DND-41 (cell line): ENCODE measurements at regions not wholly inside any gene's neighbourhood (a gene's known extent, or its start where the extent isn't known, plus 50 kb on each side); places are given as distances from the start of the nearest gene placed in this dataset.

Source experiments
- ATAC-seq: fragments of 200-7000 bp; cut with Tn5 transposase; 3 replicates; pipeline ENCODE4 v1.9.1; 2021; ENCODE audit warnings: low read depth; ENCODE audit not compliant: insufficient read depth
- DNase-seq: peaks from one replicate; pipeline ENCODE4 v3.0.0-alpha.2; 2020
- H2AFZ ChIP-seq: 2 replicates; pipeline ENCODE4 v1.6.0; 2012; ENCODE audit warnings: low read depth, low read length
- H3K27ac ChIP-seq: 2 replicates; pipeline ENCODE4 v1.5.1; 2012; ENCODE audit warnings: low read length, inconsistent platforms
- H3K27me3 ChIP-seq: fragments of 200-600 bp; sonication (generic); 2 replicates; pipeline ENCODE4 v1.6.0; 2012; ENCODE audit warnings: low read length, mild to moderate bottlenecking, inconsistent platforms; ENCODE audit not compliant: insufficient read depth, poor library complexity
- H3K36me3 ChIP-seq: 2 replicates; pipeline ENCODE4 v1.5.1; 2012; ENCODE audit warnings: low read length, inconsistent platforms; ENCODE audit not compliant: insufficient read depth
- H3K4me1 ChIP-seq: 2 replicates; pipeline ENCODE4 v1.5.1; 2012; ENCODE audit warnings: mild to moderate bottlenecking, low read length; ENCODE audit not compliant: insufficient read depth
- H3K4me2 ChIP-seq: 2 replicates; pipeline ENCODE4 v1.6.0; 2012; ENCODE audit warnings: mild to moderate bottlenecking, moderate library complexity, low read length, inconsistent platforms; ENCODE audit not compliant: insufficient read depth
- H3K4me3 ChIP-seq, 2 experiments: fragments of 200-600 bp in 1 of 2; shearing (Covaris generic) in 1 of 2; 2 replicates each; pipeline ENCODE4 v1.5.1; 2012 to 2016; ENCODE audit warnings: inconsistent platforms in 2 of 2, low read length in 2 of 2, mild to moderate bottlenecking in 2 of 2, low read depth in 1 of 2, moderate library complexity in 1 of 2
- H3K79me2 ChIP-seq: 2 replicates; pipeline ENCODE4 v1.6.0; 2012; ENCODE audit warnings: low read length, inconsistent platforms; ENCODE audit not compliant: insufficient read depth
- H3K9ac ChIP-seq: 2 replicates; pipeline ENCODE4 v1.6.0; 2012; ENCODE audit warnings: low read depth, mild to moderate bottlenecking, inconsistent platforms, low read length, moderate library complexity
- H3K9me3 ChIP-seq: 2 replicates; pipeline ENCODE4 v1.5.1; 2012; ENCODE audit warnings: low read length, moderate library complexity, mild to moderate bottlenecking, inconsistent platforms; ENCODE audit not compliant: insufficient read depth, severe bottlenecking
- H4K20me1 ChIP-seq: 2 replicates; pipeline ENCODE4 v1.6.0; 2012; ENCODE audit warnings: low read length; ENCODE audit not compliant: insufficient read depth
- CTCF ChIP-seq: IDR thresholded peaks from 2 replicates; pipeline ENCODE4 v1.5.1; 2012; ENCODE audit warnings: borderline replicate concordance, low read length, moderate library complexity, mild to moderate bottlenecking; ENCODE audit not compliant: poor library complexity, severe bottlenecking; ENCODE audit errors: extremely low read depth
- EZH2 ChIP-seq: IDR thresholded peaks from 3 replicates; pipeline ENCODE4 v1.6.1; 2012; ENCODE audit warnings: borderline replicate concordance, low read depth, mild to moderate bottlenecking, moderate library complexity, low read length, inconsistent platforms; ENCODE audit not compliant: severe bottlenecking

- H3K9me3 ChIP-seq: no peaks in the 10 kb centered on the region
- ATAC-seq: no peak
- no peaks in the 10 kb centered on the region for H4K20me1 ChIP-seq
- H3K27ac ChIP-seq: no peak overlapping the region
- no peak overlapping the region for H2AFZ ChIP-seq
- no peak overlapping the region for H3K9ac ChIP-seq
- H3K4me1 ChIP-seq: no peaks in the 10 kb centered on the region
- H3K36me3 ChIP-seq: no peaks in the 10 kb centered on the region
- H3K79me2 ChIP-seq: no peaks in the 10 kb centered on the region
- TF ChIP-seq CTCF (no peak), EZH2 (no peak)
- H3K4me2 ChIP-seq: no peak overlapping the region
- H3K4me3 ChIP-seq: no peak overlapping the region
- no peak for DNase-seq
- H3K27me3 ChIP-seq: no peaks in the 10 kb centered on the region
Measured at GRCh38 chr17:72545766-72546165, 424.9 kb downstream of the SOX9 start.

DNA sequence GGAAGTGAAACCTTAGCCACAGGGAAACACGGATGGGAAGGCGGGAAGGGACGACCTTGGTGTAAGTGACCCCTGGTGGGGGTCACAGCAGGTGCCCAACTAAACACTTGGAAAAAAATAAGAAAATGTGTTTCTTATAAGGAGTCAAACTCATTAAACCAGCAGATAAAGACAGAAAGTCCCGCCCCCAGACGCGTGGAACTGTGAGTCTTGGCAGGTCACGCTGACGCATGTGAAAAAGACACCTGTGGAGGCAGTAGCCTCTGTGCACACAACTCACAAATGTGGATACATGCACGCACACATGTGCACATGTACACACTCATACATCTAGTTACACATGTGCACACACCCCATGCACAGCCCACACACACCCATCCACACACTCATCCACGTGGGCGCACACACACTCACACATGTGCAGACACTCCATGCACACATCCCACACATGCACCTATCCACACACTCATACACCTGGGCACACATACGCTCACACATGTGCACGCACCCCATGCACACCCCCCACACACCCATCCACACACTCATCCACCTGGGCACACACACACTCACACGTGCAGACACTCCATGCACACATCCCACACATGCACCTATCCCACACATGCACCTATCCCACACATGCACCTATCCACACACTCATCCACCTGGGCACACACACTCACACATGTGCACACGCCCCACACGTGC is 432.4 kb downstream of the SOX9 start:
- no peaks in the 10 kb centered on the region for H3K36me3 ChIP-seq
- no peak overlapping the region for H3K9ac ChIP-seq
- no peak overlapping the region for H3K4me2 ChIP-seq
- H3K4me1 ChIP-seq: no peaks in the 10 kb centered on the region
- peaks cover 8% of the 10 kb centered on the region; the same call in 1 of the 2 replicates for H4K20me1 ChIP-seq
- H3K27ac ChIP-seq: no peak overlapping the region
- no peaks in the 10 kb centered on the region for H3K9me3 ChIP-seq
- TF ChIP-seq CTCF: no peak
- TF ChIP-seq EZH2: no peak
- no peaks in the 10 kb centered on the region for H3K79me2 ChIP-seq
- H3K4me3 ChIP-seq: no peak overlapping the region
- no peaks in the 10 kb centered on the region for H3K27me3 ChIP-seq
- no peak overlapping the region for H2AFZ ChIP-seq
- ATAC-seq: no peak
- DNase-seq: no peak

DNA sequence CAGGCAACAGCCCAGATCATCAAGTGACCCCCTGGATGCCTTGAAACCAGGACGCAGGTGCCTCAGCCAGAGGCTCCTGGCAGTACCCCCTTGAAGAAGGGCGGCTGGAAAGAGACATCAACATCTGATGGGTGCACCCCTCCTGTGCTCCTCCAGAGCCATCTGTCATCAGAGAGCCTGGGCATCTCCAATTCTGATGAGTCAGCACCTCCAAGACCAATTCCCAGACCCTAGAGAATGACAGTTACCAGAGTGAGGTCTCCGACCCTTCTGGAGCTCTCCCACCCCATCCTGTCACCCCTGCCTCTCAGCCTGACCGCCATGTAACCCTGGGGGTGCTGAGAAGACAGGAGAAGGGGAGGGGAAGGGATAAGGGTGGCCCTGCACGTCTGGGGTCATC is 433.7 kb downstream of the SOX9 start:
- DNase-seq (no peak), ATAC-seq (no peak)
- Histone ChIP-seq H3K27ac (no peak overlapping the region), H2AFZ (no peak overlapping the region), H3K4me2 (no peak overlapping the region), H4K20me1 (peaks cover 8% of the 10 kb centered on the region; the same call in 1 of the 2 replicates), H3K79me2 (no peaks in the 10 kb centered on the region), H3K36me3 (no peaks in the 10 kb centered on the region), H3K9me3 (no peaks in the 10 kb centered on the region), H3K4me1 (no peaks in the 10 kb centered on the region), H3K9ac (no peak overlapping the region), H3K4me3 (no peak overlapping the region), H3K27me3 (no peaks in the 10 kb centered on the region)
- no peak for TF ChIP-seq CTCF
- TF ChIP-seq EZH2: no peak
